Lower leg skin (tissue), 4 donors: ENCODE measurements at regions not wholly inside any gene's neighbourhood (a gene's known extent, or its start where the extent isn't known, plus 50 kb on each side); places are given as distances from the start of the nearest gene placed in this dataset.
A peak's percentile ranks its signal among the peaks of the same experiment; 100 is the strongest.

ENCODE experiments used
- DNase-seq, 2 donors: peaks; one replicate each; pipeline ENCODE4 v3.0.0-alpha.2; 2019; ENCODE audit warnings: low spot score in 2 of 2
- H3K4me3 ChIP-seq: fragments of 200-600 bp; sonication (generic); 2 replicates; pipeline ENCODE4 v1.5.1; 2017; ENCODE audit warnings: mild to moderate bottlenecking, low read depth; ENCODE audit not compliant: poor library complexity, severe bottlenecking
- POLR2A ChIP-seq, 2 donors: fragments of 450-650 bp; IDR thresholded peaks; one replicate each; pipeline ENCODE4 v1.6.1; 2016 to 2017; ENCODE audit warnings: antibody characterized with exemption in 2 of 2, mild to moderate bottlenecking in 1 of 2, moderate library complexity in 1 of 2
- WGBS, 2 donors: methylation state at CpG; one replicate each; pipeline ENCODE4 v1.1.5; 2018; 5-methylcytosine and 5-hydroxymethylcytosine counted together
- intact Hi-C: fragments of 100-400 bp; cut with DNase I; formaldehyde crosslinking; loops from one replicate; pipeline ENCODE4 v1.15.0; 2023; ENCODE audit warnings: low total_unique reads
- TF ChIP-seq, protein P1 (sequence below), 3 donors: fragments of 450-650 bp; IDR thresholded peaks; one replicate each; pipeline ENCODE4 v1.5.1; 2016; ENCODE audit warnings: antibody characterized with exemption in 3 of 3, mild to moderate bottlenecking in 3 of 3, moderate library complexity in 2 of 3

DNA sequence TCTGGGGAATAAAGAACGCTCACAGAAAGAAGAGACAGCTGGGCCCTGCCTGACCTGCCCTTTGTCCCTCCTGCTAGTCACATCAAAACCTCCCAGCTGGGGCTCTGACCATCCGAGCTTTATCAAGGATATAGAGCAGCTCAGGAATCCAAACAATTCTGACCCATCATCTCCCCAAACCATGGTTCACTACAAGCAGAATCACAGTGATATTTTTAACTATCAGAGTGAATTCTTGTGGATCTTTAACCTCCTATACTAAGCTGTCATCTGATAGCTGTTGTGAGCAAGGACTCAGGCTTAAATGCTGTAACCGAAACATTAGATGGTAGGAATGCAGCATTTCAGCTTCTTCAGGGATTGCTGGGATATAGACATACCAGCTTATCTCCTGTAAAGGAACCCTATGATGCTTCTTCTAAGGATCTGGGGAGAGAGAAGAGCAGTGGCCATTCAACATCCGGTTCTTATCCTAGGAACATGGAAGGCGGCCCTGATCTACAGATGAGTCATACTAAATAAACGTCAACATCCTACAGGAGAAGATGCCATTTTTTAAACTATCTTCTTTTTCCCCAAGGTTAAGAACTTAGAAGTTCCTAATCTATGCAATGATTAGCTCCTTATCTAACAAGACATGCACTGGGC lies 84.7 kb upstream of the AKIP1 start:
- DNase-seq: peak in 1 of 2 donors; percentile 2
- TF ChIP-seq POLR2A (IDR thresholded peaks at IDR 0.05): no peak
- TF ChIP-seq, protein P1, sequence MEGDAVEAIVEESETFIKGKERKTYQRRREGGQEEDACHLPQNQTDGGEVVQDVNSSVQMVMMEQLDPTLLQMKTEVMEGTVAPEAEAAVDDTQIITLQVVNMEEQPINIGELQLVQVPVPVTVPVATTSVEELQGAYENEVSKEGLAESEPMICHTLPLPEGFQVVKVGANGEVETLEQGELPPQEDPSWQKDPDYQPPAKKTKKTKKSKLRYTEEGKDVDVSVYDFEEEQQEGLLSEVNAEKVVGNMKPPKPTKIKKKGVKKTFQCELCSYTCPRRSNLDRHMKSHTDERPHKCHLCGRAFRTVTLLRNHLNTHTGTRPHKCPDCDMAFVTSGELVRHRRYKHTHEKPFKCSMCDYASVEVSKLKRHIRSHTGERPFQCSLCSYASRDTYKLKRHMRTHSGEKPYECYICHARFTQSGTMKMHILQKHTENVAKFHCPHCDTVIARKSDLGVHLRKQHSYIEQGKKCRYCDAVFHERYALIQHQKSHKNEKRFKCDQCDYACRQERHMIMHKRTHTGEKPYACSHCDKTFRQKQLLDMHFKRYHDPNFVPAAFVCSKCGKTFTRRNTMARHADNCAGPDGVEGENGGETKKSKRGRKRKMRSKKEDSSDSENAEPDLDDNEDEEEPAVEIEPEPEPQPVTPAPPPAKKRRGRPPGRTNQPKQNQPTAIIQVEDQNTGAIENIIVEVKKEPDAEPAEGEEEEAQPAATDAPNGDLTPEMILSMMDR (IDR thresholded peaks at IDR 0.05): no peak
- no peak overlapping the region for H3K4me3 ChIP-seq
- 78% methylated on average over 6 of the region's 6 CpGs for WGBS, 2 donors
- intact Hi-C loops: no loop called here

DNA sequence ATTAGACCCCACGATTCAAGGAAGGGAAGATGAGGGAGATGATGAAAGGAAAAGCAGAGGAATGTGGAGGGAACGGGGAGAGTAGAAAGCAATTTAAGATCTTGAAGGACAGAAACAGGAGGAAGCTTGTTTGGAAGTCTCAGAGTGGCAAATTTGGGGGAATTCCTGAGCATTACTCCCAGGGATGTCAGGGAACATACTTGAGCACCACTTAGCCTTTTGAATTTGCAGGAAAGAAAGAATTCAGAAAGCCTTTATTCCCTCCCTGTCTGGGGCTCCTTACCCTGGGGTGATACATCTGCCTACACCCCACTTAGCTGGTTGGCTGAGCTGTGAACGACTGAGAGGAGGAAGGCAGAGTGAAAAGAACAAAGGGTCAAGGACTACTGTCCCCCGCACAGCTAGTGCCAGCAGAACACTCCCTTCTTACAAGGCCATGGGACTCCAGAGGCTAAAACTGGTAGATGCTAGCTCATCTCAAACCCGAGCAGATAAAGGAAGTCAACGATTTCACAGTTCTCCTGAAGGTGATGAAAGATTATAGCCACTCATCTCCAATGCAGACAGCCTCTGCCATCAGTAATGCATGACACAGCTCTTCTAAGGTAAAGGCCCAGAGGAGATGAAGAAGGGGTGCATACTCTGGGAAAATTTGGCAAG lies 84.0 kb upstream of the AKIP1 start:
- WGBS, 2 donors: 67 to 68% methylated on average over 6 of the region's 6 CpGs
- no peak overlapping the region for H3K4me3 ChIP-seq
- no peak for DNase-seq
- TF ChIP-seq, protein P1 (IDR thresholded peaks at IDR 0.05): no peak
- intact Hi-C loops: no loop called here

DNA sequence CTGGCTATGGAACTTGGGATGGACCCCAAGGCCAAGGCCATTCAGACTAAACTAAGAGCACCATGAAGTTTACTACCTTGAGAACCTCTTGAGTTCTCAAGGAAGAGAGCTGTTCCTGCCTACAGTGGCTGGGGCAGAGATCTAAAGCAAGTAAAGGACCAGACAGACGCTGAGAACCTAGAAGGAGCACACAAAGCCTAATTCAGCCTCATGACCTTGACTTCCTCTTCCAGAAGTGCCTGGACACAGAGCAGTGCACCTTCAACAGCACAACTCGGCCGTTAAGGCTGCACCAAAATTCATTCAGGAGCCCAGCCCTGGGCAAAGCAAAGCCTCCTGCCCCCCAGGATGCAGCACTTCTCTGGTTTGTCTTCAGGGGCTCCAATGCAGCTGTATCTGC lies 82.9 kb upstream of the AKIP1 start:
- 79 to 86% methylated on average over 3 of the region's 3 CpGs for WGBS, 2 donors
- intact Hi-C loops: no loop called here
- TF ChIP-seq, protein P1 (IDR thresholded peaks at IDR 0.05): no peak
- TF ChIP-seq POLR2A (IDR thresholded peaks at IDR 0.05): no peak
- DNase-seq: no peak
- H3K4me3 ChIP-seq: no peak overlapping the region

DNA sequence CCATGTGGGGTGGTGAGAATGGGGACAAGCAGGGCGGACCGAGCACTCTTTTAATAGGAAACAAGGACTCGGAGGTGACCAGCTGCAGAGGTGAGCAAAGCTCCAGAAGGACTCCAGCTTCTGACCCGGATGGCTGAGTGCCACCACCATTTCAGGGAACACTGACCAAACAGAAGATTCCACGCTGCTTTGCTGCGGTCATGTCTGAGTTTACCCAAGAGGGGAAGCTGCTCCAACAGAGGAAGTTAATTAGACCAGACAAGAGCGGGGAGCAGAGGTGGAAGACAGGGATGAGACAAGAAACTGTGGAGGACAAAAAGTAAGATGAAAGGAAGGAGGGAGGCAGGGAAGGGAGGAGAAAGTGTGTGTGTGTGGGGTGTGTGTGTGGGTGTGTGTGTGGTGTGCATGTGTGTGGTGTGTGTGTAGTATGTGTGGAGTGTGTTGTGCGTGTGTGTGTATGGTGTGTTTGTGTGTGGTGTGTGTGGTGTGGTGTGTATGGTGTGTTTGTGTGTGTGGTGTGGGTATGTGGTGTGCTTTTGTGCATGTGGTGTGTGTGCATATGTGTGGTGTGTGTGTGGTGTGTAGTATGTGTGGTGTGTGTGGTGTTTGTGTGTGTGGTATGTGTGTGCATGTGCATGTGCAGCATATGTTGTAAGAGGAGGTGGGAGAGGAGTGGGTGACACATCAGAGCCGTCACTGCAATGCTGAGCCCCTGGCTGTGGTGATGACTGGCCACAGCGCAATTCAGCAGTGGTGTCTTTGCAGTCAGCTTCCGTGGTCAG lies 82.2 kb upstream of the AKIP1 start:
- TF ChIP-seq, protein P1 (IDR thresholded peaks at IDR 0.05): no peak
- no peak for TF ChIP-seq POLR2A (IDR thresholded peaks at IDR 0.05)
- intact Hi-C loops: no loop called here
- no peak overlapping the region for H3K4me3 ChIP-seq
- no peak for DNase-seq
- WGBS, 2 donors: 80 to 89% methylated on average over 11 of the region's 11 CpGs

DNA sequence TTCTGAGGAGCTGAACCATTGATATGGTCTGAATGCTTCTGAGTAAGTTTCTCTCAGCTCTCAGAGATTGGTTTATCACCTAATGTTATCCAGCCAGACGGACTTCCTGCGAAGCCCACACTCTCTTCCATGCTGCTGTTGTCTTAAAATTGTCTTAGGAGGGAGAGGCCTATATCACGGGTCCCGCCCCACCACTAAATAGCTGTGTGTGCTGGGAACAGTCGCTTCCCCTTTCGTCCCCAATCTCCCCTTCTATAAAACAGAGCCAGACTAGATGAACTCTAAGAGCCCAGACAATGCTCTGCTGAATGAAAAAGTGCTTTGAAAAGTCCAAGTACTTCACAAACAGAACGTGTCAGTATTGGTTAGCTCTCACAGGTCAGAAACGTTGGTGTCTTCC lies 81.4 kb upstream of the AKIP1 start:
- TF ChIP-seq POLR2A (IDR thresholded peaks at IDR 0.05): no peak
- TF ChIP-seq, protein P1 (IDR thresholded peaks at IDR 0.05): no peak
- H3K4me3 ChIP-seq: no peak overlapping the region
- no peak for DNase-seq
- intact Hi-C loops: no loop called here
- 86 to 90% methylated on average over 8 of the region's 8 CpGs for WGBS, 2 donors
